ENCODE measurements at regions not wholly inside any gene's neighbourhood (a gene's known extent, or its start where the extent isn't known, plus 50 kb on each side); places are given as distances from the start of the nearest gene placed in this dataset.
A peak's percentile ranks its signal among the peaks of the same experiment; 100 is the strongest.

DNA sequence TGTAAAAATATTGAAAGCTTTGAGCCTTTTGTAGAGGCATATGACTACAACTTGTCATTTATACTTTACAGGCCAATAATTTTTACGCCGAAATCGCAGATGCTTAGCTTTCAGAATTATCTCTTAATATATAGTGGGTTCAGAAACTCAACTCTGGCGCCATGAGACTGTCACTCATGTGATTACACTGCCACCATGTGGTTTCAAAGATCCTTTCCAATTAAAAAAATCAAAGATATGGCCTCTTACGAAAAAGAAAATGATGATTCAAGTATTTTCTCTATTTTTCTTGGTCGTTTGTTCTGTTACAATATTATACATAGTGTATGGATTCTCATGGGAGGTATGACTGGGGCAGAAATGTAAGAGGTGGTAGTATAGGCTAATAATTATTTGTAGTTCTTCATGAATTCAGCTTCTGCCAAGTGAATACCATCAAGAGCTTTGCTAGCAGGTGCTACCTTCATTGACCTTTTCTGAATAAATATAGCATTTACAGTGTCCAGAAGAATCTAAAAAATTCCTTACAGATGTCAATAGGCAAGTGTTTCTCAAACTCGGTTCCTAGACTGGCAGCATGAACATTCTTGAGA is 751.7 kb upstream of the GOLIM4 start:
- in situ Hi-C loops (cut with HindIII; ENCODE audit: low pct_unique_long_range_greater_than_20kb, low sequenced_read_pairs) = no loop called here
- TF ChIP-seq JUND (IDR thresholded peaks at IDR 0.05; ENCODE audit: low read depth) = no peak
- DNase-seq (ENCODE audit: low read depth in 1 of 2, low spot score in 1 of 2) = peak; percentile 4 to 58

DNA sequence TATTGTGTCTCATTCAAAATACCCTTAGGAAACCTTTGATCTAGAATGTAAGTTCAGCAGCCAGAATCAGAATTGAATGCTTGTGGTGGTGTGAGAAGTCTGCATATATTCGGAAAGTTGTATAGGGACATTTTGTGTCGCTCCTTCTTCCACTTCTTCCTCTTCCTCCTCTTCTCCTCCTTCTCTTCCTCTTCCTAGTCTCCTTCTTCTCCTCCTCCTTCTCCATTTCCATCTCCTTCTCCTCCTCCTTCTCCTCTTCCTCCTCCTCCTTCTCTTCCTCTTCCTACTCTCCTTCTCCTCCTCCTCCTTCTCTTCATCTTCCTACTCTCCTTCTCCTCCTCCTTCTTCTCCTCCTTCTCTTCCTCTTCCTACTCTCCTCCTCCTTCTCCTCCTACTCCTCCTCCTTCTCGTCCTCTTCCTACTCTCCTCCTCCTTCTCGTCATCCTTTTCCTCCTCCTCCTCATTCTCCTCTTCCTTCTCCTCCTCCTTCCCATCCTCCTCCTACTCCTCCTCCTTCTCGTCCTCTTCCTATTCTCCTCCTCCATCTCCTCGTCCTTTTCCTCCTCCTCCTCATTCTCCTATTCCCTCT is 749.3 kb upstream of the GOLIM4 start:
- in situ Hi-C loops (cut with HindIII; ENCODE audit: low pct_unique_long_range_greater_than_20kb, low sequenced_read_pairs) = no loop called here
- no peak for DNase-seq (ENCODE audit: low read depth in 1 of 2, low spot score in 1 of 2)
- no peak for TF ChIP-seq JUND (IDR thresholded peaks at IDR 0.05; ENCODE audit: low read depth)

DNA sequence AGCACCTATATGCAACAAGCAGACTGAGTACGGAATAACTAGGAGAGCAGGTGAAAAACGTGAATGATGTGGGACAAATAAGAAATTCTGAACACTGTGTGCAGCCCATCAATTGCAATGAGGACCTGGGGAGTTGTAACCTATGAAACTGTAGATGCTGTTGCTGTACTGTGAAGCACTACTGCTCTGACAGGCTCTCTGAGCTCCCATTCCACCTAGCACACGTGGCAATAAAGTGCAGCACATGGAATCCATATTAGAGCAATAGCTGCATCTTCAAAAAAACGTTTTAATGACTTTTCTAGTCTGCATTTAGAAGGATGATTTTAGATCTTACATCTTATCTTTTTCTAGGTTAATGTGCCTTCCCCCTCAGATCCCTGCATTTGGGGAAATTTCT is 748.7 kb upstream of the GOLIM4 start:
- no peak for DNase-seq (ENCODE audit: low read depth in 1 of 2, low spot score in 1 of 2)
- TF ChIP-seq JUND (IDR thresholded peaks at IDR 0.05; ENCODE audit: low read depth) = no peak
- in situ Hi-C loops (cut with HindIII; ENCODE audit: low pct_unique_long_range_greater_than_20kb, low sequenced_read_pairs) = no loop called here

DNA sequence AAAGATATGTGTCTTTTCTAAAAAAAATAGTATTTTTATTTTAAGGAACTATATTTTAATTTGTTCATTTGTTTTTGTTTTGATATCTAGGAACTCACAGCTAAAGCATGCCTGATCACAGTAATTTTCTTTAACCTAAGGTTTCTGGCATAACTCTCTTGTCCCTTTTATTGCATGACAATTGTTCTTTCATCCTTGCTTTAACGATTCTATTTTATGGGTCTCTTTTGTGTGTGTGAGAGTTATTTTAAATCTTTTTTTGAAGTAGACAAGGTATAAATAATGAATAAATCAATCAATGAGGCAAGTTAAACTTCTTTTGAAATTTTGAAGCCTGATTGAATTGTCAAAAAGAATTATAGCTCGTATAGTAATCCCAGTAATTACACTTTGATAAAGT is 747.8 kb upstream of the GOLIM4 start:
- DNase-seq (ENCODE audit: low read depth in 1 of 2, low spot score in 1 of 2) = no peak
- TF ChIP-seq JUND (IDR thresholded peaks at IDR 0.05; ENCODE audit: low read depth) = no peak
- in situ Hi-C loops (cut with HindIII; ENCODE audit: low pct_unique_long_range_greater_than_20kb, low sequenced_read_pairs) = no loop called here

DNA sequence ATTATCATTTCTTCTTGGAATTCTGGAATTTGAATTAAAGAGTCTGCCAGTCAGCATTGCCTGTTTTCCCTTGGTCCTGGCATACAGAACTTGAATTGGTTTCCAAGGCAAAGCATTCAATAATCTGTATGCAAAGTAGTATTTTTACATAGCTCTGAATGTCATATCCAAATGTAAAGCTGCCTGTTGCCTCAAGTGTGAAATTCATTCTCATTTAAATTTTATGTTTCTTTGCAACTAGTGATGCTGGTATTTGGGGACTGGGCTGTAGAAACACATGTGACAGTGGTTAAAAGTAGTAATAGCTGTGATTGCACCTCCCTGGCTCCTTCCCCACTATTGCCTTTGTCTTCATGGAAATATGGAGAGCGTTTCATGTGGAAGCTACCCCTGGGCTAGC is 743.9 kb upstream of the GOLIM4 start:
- no peak for DNase-seq (ENCODE audit: low read depth in 1 of 2, low spot score in 1 of 2)
- in situ Hi-C loops (cut with HindIII; ENCODE audit: low pct_unique_long_range_greater_than_20kb, low sequenced_read_pairs) = no loop called here
- no peak for TF ChIP-seq JUND (IDR thresholded peaks at IDR 0.05; ENCODE audit: low read depth)

DNA sequence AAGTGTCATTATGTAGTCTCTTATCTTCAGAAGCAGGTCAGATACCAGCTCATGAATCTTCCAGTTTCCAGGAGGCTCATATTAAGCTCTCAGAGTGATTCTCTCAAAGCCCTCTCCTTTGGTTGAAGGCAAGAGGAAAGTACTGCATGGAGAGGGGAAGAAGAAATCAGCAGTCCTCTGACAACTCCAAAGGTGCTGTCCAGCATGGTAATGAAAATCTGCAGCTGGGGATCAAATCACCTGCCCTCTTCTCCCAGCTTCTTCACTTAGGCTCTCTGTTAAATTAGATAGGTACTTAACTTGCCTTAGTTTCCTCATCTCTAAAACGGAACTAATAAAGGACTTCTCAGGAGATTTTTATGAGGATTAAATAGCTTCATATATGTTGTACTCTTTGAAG is 738.8 kb upstream of the GOLIM4 start:
- no peak for TF ChIP-seq JUND (IDR thresholded peaks at IDR 0.05; ENCODE audit: low read depth)
- DNase-seq (ENCODE audit: low read depth in 1 of 2, low spot score in 1 of 2) = no peak
- in situ Hi-C loops (cut with HindIII; ENCODE audit: low pct_unique_long_range_greater_than_20kb, low sequenced_read_pairs) = no loop called here

DNA sequence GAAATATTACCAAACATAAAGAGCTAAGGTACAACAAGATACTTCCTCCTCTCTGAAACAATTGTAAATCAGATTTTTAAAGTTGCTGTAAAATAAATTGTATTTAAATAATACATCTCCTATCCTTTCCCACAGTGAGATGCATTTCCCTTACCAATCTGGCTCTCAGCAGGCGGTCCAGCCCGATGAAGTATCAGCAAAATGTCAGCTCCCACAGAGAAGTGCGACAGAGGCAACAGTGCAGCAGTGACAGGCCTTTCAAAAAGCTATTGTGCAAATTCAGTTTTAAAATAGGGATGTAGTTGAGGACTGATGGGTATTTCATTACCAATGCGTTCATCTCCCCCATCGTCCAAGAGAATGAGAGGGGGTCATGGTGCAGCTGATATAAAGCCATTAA is 733.2 kb upstream of the GOLIM4 start:
- in situ Hi-C loops (cut with HindIII; ENCODE audit: low pct_unique_long_range_greater_than_20kb, low sequenced_read_pairs) = no loop called here
- DNase-seq (ENCODE audit: low read depth in 1 of 2, low spot score in 1 of 2) = no peak

DNA sequence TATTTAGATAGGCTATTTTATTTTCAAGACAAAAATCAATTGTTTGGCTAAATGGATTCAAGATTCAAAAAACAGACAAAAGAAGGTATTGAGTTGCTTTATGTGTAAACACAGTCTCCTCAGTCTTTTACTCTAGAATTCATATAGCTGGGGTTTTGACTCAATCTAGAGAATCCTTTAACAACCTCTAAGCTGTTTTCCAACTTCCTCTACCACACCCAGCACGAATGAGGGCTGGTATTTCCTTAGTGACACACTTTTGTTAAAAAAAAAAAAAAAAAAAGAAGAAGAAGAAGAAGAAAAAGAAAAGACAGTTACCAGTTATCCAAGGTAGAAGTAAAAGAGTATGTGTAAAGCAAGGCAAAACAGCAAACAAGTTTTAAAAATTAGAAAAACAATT is 732.8 kb upstream of the GOLIM4 start:
- TF ChIP-seq JUND (IDR thresholded peaks at IDR 0.05; ENCODE audit: low read depth) = no peak
- DNase-seq (ENCODE audit: low read depth in 1 of 2, low spot score in 1 of 2) = no peak
- in situ Hi-C loops (cut with HindIII; ENCODE audit: low pct_unique_long_range_greater_than_20kb, low sequenced_read_pairs) = no loop called here

More for the DNA sequence above, 733.2 kb upstream of the GOLIM4 start:
- no peak for TF ChIP-seq JUND (IDR thresholded peaks at IDR 0.05; ENCODE audit: low read depth)

DNA sequence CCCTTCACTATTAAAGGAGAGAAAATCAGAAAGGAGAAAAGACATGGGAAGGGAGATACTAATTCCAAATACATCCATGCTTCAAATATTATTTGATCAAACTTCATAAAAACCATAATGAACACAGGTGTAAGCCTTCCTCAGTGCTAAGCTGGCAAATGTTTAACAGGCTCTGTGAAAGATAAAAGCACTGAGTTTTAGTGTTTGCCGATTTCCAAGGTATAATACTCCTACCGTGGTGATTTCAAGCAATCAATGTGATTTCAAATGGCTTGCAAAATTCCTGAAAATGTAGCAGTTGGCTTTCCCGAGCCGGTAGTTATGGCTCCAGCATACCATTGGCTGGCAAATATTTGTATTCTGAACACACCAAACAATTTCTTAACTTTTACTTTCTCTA is 732.3 kb upstream of the GOLIM4 start:
- DNase-seq (ENCODE audit: low read depth in 1 of 2, low spot score in 1 of 2) = no peak
- in situ Hi-C loops (cut with HindIII; ENCODE audit: low pct_unique_long_range_greater_than_20kb, low sequenced_read_pairs) = no loop called here
- TF ChIP-seq JUND (IDR thresholded peaks at IDR 0.05; ENCODE audit: low read depth) = no peak

DNA sequence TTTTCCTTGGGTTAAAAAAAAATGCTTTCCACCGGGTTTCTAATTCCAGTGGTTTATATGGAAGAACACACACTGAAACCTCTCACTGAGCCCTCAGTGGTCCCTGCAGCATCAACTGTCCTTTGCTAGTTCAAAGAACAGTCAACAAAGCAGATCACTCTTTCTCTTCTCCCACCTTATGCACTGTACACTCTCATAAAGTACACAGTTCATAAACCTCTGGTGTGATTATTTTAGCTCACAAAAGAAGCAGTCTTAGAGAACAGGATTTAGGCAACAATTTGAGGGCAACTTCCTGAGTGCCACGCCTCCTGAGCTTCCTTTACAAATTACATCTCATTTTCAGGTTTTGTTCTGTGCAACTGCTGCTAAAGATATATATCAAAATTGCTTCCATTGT is 728.4 kb upstream of the GOLIM4 start:
- in situ Hi-C loops (cut with HindIII; ENCODE audit: low pct_unique_long_range_greater_than_20kb, low sequenced_read_pairs) = no loop called here
- DNase-seq (ENCODE audit: low read depth in 1 of 2, low spot score in 1 of 2) = no peak
- no peak for TF ChIP-seq JUND (IDR thresholded peaks at IDR 0.05; ENCODE audit: low read depth)

DNA sequence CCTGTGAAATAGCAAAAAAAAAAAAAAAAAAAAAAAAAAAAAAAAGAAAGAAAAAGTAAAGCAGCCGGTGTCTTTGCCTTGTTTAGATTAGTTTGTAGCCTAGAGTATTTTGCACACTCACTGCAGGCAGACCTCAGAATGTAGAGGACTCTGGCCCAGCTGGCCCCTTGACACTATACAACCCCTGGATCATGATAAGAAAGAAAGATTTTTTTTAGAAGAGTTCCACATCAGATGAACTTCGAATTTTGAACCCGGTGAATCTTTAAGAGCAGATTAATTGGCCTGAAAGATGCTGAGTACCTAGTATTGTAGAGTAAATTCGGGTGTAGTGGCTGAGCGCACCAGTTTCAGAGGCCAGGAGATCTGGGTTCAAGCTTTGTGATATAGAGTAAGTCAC is 727.7 kb upstream of the GOLIM4 start:
- in situ Hi-C loops (cut with HindIII; ENCODE audit: low pct_unique_long_range_greater_than_20kb, low sequenced_read_pairs) = no loop called here
- DNase-seq (ENCODE audit: low read depth in 1 of 2, low spot score in 1 of 2) = no peak
- no peak for TF ChIP-seq JUND (IDR thresholded peaks at IDR 0.05; ENCODE audit: low read depth)

DNA sequence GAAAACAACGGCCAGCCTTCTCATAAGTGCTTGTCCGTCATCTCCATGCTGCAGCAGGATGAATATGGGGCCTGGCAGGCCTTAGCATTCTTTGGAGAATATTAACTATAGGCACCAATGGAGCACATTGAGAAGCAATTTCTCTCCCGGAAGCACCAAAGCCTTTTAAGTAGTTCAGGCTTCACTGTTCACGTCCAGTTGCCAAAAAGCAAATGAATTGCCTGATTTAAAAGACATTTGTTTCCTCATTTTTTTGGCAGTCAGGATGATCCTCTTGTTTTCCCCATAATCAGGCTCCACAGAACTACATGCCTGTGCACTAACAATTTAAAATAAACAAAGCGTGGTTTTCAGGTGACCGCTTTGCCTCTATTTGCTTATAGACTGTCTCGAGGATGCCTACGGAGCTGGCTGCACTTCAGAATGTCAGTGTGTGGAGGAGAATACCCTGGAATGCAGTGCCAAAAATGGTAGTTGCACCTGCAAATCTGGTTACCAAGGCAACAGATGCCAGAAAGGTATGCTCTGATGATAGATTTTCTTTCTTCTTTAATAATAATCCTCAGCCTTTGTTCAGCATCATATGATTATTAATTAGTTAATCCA is 725.2 kb upstream of the GOLIM4 start:
- in situ Hi-C loops (cut with HindIII; ENCODE audit: low pct_unique_long_range_greater_than_20kb, low sequenced_read_pairs) = no loop called here
- peak in 1 of 2 experiments; percentile 20 for DNase-seq (ENCODE audit: low read depth in 1 of 2, low spot score in 1 of 2)
- no peak for TF ChIP-seq JUND (IDR thresholded peaks at IDR 0.05; ENCODE audit: low read depth)

DNA sequence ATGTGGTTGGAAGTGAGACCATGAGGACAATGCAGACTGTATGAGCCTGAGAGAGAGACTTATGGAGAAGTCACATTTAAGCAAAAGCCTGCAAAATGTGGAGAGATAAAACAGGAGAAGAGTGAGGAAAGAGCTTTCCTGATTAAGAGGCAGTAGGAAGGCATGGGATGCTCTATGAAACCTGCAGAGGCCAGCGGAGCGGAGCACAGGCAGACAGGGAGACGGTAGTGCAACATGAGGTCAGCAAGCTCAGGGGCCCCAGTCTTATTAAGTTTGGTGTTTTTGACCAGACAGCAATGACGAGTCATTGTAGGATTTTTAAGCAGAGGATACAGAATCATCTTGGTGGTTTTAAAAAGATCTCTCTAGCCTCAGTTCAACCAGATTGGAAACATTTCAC is 721.5 kb upstream of the GOLIM4 start:
- no peak for DNase-seq (ENCODE audit: low read depth in 1 of 2, low spot score in 1 of 2)
- in situ Hi-C loops (cut with HindIII; ENCODE audit: low pct_unique_long_range_greater_than_20kb, low sequenced_read_pairs) = no loop called here
- no peak for TF ChIP-seq JUND (IDR thresholded peaks at IDR 0.05; ENCODE audit: low read depth)

DNA sequence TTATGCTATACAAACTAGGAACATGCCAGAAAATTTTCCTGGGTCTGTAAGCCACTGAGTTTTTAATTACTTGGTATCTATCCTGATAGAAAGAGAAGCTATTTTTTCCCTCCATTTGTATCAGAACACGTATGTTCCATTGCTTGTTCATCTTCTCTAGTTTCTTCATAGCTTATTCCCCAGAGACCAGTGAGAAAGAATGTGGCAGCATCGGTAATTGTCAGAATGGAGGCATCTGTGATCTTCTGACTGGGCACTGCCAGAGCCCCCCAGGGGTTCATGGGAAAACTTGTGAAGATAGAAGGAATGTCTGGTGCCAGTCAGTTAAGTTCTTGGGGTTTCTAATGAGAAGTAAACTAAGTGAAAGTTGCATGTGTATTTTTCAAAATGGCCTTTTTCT is 720.2 kb upstream of the GOLIM4 start:
- in situ Hi-C loops (cut with HindIII; ENCODE audit: low pct_unique_long_range_greater_than_20kb, low sequenced_read_pairs) = no loop called here
- no peak for DNase-seq (ENCODE audit: low read depth in 1 of 2, low spot score in 1 of 2)
- no peak for TF ChIP-seq JUND (IDR thresholded peaks at IDR 0.05; ENCODE audit: low read depth)

Measured in T47D (cell line).